Lower leg skin (tissue), 4 donors: ENCODE measurements at regions not wholly inside any gene's neighbourhood (a gene's known extent, or its start where the extent isn't known, plus 50 kb on each side); places are given as distances from the start of the nearest gene placed in this dataset.

ENCODE experiments used
- DNase-seq, 2 donors: peaks; one replicate each; pipeline ENCODE4 v3.0.0-alpha.2; 2019; ENCODE audit warnings: low spot score in 2 of 2
- H3K4me3 ChIP-seq: fragments of 200-600 bp; sonication (generic); 2 replicates; pipeline ENCODE4 v1.5.1; 2017; ENCODE audit warnings: mild to moderate bottlenecking, low read depth; ENCODE audit not compliant: poor library complexity, severe bottlenecking
- POLR2A ChIP-seq, 2 donors: fragments of 450-650 bp; IDR thresholded peaks; one replicate each; pipeline ENCODE4 v1.6.1; 2016 to 2017; ENCODE audit warnings: antibody characterized with exemption in 2 of 2, mild to moderate bottlenecking in 1 of 2, moderate library complexity in 1 of 2
- WGBS, 2 donors: methylation state at CpG; one replicate each; pipeline ENCODE4 v1.1.5; 2018; 5-methylcytosine and 5-hydroxymethylcytosine counted together
- intact Hi-C: fragments of 100-400 bp; cut with DNase I; formaldehyde crosslinking; loops from one replicate; pipeline ENCODE4 v1.15.0; 2023; ENCODE audit warnings: low total_unique reads
- TF ChIP-seq, protein P1 (sequence below), 3 donors: fragments of 450-650 bp; IDR thresholded peaks; one replicate each; pipeline ENCODE4 v1.5.1; 2016; ENCODE audit warnings: antibody characterized with exemption in 3 of 3, mild to moderate bottlenecking in 3 of 3, moderate library complexity in 2 of 3

DNA sequence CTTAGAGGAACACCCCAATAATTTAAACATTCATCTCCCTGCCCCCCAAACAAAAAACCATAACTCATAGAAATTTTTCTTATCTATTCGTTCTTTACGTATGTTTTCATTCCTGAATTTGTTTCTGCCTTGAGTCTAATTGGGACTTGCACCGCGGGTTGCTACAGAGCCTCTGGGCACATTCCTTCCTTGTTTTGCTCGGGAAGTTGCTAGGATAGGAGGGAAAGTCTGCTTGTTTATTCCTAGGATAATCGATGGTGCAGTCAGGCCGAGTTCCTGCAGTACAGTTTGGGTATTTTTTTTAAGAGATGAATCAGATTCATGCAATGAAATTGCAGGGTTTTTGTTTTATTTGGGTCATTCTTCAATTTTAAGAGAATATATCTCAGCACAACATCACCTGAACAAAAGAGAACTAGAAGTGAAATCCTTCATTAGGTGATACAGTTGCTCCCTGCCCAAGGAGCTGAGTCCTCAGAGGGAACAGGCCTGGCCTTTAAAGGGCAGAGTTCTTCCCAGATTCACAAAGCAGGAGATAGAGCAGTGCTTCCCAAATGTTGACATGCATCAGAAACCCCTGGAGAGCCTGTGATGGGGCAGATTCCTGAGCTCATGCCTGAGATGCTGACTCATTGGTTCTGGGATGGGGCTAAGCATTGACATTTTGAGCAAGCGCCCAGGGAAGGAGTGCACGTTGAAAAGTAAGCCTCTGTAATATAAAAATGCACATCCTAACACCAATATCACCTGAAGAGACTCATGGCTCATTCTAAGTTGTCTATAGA, 114.9 kb upstream of the FAM9B start:
- intact Hi-C loops = no loop called here
- WGBS, 2 donors = 22 to 29% methylated on average over 9 of the region's 9 CpGs

DNA sequence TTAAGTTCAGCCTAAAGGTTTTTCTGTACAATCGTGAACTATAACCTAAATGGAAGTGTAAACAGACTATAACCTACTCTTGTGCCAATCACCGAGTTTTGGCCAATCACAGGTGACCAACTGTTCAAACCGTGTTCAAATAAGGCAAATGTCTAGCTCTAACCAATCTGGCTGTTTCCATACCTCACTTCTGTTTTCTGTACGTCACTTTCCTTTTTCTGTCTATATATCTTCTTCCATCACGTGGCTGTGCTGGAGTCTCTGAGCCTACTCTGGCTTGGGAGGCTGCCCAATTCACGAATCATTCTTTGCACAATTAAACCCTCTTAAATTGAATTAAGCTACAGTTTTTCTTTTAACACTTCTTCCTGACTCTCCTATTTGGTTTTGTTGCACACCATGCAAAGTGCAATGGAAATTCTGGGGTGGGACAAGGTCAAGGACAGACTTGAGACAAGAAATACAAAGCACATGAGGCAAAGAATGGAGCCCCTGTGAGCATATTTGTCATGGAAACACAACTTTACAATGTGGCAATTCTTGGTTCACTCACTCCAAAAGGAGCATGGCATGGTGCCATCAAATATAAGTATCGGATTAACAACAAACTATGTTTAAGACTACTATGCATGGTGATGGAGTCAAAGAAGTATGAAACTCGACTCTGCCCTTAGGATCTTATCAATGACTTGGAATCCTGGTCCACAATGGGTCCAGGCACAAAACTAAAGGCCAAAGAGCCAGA, 115.7 kb upstream of the FAM9B start:
- no peak for TF ChIP-seq POLR2A (IDR thresholded peaks at IDR 0.05)
- TF ChIP-seq, protein P1, sequence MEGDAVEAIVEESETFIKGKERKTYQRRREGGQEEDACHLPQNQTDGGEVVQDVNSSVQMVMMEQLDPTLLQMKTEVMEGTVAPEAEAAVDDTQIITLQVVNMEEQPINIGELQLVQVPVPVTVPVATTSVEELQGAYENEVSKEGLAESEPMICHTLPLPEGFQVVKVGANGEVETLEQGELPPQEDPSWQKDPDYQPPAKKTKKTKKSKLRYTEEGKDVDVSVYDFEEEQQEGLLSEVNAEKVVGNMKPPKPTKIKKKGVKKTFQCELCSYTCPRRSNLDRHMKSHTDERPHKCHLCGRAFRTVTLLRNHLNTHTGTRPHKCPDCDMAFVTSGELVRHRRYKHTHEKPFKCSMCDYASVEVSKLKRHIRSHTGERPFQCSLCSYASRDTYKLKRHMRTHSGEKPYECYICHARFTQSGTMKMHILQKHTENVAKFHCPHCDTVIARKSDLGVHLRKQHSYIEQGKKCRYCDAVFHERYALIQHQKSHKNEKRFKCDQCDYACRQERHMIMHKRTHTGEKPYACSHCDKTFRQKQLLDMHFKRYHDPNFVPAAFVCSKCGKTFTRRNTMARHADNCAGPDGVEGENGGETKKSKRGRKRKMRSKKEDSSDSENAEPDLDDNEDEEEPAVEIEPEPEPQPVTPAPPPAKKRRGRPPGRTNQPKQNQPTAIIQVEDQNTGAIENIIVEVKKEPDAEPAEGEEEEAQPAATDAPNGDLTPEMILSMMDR (IDR thresholded peaks at IDR 0.05) = no peak
- H3K4me3 ChIP-seq = no peak overlapping the region
- no peak for DNase-seq
- WGBS, 2 donors = 68 to 71% methylated on average over 8 of the region's 8 CpGs
- intact Hi-C loops = no loop called here

More for the DNA sequence above, 114.9 kb upstream of the FAM9B start:
- H3K4me3 ChIP-seq = no peak overlapping the region
- no peak for TF ChIP-seq POLR2A (IDR thresholded peaks at IDR 0.05)
- TF ChIP-seq, protein P1 (IDR thresholded peaks at IDR 0.05) = no peak
- DNase-seq = no peak

DNA sequence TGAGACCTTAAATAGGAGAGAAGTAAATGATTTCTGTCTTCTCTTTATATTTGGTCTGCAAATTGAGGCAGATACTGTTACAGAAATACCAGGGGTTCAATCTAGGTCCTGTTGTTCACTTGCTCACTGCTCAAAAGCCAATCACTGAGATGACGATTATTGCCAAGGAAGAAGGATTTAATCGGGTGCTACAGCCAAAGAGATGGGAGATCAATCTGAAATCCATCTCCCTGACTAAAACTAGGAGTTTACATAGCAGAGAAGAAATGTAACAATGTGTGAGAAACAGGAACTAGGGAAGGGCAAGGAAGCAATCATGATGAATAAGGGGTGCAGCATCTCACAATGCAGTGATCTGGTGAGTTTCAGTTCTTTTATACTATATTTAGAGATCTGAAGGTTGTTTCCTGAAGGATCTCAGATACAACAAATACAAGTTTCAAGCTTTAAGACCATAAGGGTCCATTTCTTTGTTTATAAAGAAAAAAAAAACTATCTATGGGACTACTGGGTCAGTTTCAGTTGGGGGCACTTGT, 117.9 kb upstream of the FAM9B start:
- 85 to 96% methylated on average over 2 of the region's 2 CpGs for WGBS, 2 donors
- DNase-seq = no peak
- TF ChIP-seq, protein P1 (IDR thresholded peaks at IDR 0.05) = no peak
- TF ChIP-seq POLR2A (IDR thresholded peaks at IDR 0.05) = no peak
- no peak overlapping the region for H3K4me3 ChIP-seq
- intact Hi-C loops = no loop called here

DNA sequence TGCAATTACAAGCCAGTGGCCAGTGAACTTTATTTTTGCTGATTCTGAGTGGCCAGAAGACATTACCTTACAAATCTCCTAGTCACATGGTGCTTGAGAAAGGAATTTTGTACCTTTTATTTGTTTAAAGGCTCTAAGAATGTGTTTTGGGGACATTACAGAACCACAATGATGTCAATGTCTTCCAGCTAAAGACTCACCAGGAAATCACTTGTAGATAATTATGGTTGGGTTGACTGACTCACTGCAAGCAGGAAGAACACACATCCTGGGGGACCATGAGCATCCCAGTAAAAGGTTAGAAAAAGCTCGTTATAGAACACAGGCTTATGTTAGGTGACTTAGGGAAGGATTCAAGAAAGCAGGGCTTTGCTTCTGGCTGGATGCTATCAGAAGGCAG, 119.4 kb upstream of the FAM9B start:
- H3K4me3 ChIP-seq = no peak overlapping the region
- intact Hi-C loops = no loop called here
- WGBS, 2 donors = 60 to 79% methylated on average over 1 of the region's 1 CpG
- no peak for DNase-seq
- no peak for TF ChIP-seq POLR2A (IDR thresholded peaks at IDR 0.05)
- TF ChIP-seq, protein P1 (IDR thresholded peaks at IDR 0.05) = no peak

GRCh38 chrX:9158611-9159010, 124.7 kb upstream of the FAM9B start:
- TF ChIP-seq, protein P1 (IDR thresholded peaks at IDR 0.05) = no peak
- TF ChIP-seq POLR2A (IDR thresholded peaks at IDR 0.05) = no peak
- 76 to 86% methylated on average over 7 of the region's 7 CpGs for WGBS, 2 donors
- DNase-seq = no peak
- no peak overlapping the region for H3K4me3 ChIP-seq
- intact Hi-C loops = no loop called here
